ENCODE measurements at regions not wholly inside any gene's neighbourhood (a gene's known extent, or its start where the extent isn't known, plus 50 kb on each side); places are given as distances from the start of the nearest gene placed in this dataset.

DNA sequence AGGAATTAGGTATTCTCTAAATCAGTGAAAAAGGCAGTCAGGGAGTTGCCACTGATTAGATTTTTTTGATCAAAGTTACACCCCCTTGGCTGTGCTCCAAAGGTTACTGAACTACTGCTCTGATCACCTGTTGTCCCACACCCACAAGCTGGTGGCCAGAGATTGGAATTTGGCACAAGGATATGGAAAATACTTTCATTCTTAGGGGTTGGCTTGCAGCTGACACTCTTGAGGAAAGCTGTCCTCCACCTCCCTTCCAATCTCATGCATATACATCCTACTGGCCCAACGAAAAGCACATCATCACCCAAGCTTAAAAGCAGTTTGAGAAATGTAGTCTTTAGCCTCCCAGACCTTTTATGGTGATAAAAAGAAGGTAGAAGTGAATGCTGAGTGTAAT, 329.5 kb upstream of the CHAC2 start:
- TF ChIP-seq TAF1 (IDR thresholded peaks at IDR 0.05; ENCODE audit: borderline replicate concordance, insufficient read depth, low read length) (no peak), SIN3A (IDR thresholded peaks at IDR 0.05; ENCODE audit: borderline replicate concordance, insufficient read depth, low read length) (no peak), FOXP2 (optimal IDR thresholded peaks at IDR 0.05; ENCODE audit: borderline replicate concordance, extremely low read depth, extremely low read length, insufficient read depth) (no peak), POLR2AphosphoS5 (IDR thresholded peaks at IDR 0.05; ENCODE audit: low read depth, low read length) (no peak)

Data from PFSK-1 (cell line).